HG02943 (cell line): ENCODE measurements at regions not wholly inside any gene's neighbourhood (a gene's known extent, or its start where the extent isn't known, plus 50 kb on each side); places are given as distances from the start of the nearest gene placed in this dataset.
"Not testable (repeated sequence)": the region's sequence is repeated elsewhere in the genome, so short reads cannot be mapped to it uniquely, and the experiment has no call there.

Experiments used
- ATAC-seq: cut with Tn5 transposase; IDR thresholded peaks from one replicate; pipeline ENCODE4 v1.9.1; 2021; ENCODE audit warnings: mild to moderate bottlenecking, low read depth, moderate library complexity; ENCODE audit not compliant: unreplicated experiment

GRCh38 chr10:90224791-90225566 lies 523.6 kb downstream of the KIF20B start:
- ATAC-seq: no peak

- ATAC-seq: no peak
Measured at GRCh38 chr10:90226517-90226916, 525.1 kb downstream of the KIF20B start.

GRCh38 chr10:90227217-90227656 lies 525.8 kb downstream of the KIF20B start:
- no peak for ATAC-seq

- no peak for ATAC-seq
Measured at GRCh38 chr10:90227786-90228185, 526.4 kb downstream of the KIF20B start.

GRCh38 chr10:90229486-90229885 lies 528.1 kb downstream of the KIF20B start:
- ATAC-seq: no peak

GRCh38 chr10:90233805-90234204 lies 532.4 kb downstream of the KIF20B start:
- ATAC-seq: not testable (repeated sequence)

GRCh38 chr10:90245623-90246022 lies 544.2 kb downstream of the KIF20B start:
- ATAC-seq: no peak

- not testable (repeated sequence) for ATAC-seq
Measured at GRCh38 chr10:90250784-90251183, 549.4 kb downstream of the KIF20B start.

- ATAC-seq: no peak
Measured at GRCh38 chr10:90269699-90270098, 568.3 kb downstream of the KIF20B start.

- no peak for ATAC-seq
Measured at GRCh38 chr10:90274721-90275468, 573.5 kb downstream of the KIF20B start.

- no peak for ATAC-seq
Measured at GRCh38 chr10:90276894-90277475, 575.6 kb downstream of the KIF20B start.

- ATAC-seq: no peak
Measured at GRCh38 chr10:90286406-90286805, 571.4 kb downstream of the HTR7 start.

GRCh38 chr10:90286941-90287340 lies 570.9 kb downstream of the HTR7 start:
- ATAC-seq: no peak

- no peak for ATAC-seq
Measured at GRCh38 chr10:90288391-90288933, 569.4 kb downstream of the HTR7 start.

- ATAC-seq: no peak
Measured at GRCh38 chr10:90289037-90289436, 568.8 kb downstream of the HTR7 start.

- ATAC-seq: no peak
Measured at GRCh38 chr10:90293616-90294015, 564.2 kb downstream of the HTR7 start.

- not testable (repeated sequence) for ATAC-seq
Measured at GRCh38 chr10:90294821-90295540, 562.9 kb downstream of the HTR7 start.

GRCh38 chr10:90302031-90302430 lies 555.8 kb downstream of the HTR7 start:
- ATAC-seq: not testable (repeated sequence)

GRCh38 chr10:90302758-90303481 lies 554.9 kb downstream of the HTR7 start:
- ATAC-seq: no peak

- ATAC-seq: no peak
Measured at GRCh38 chr10:90304533-90304932, 553.3 kb downstream of the HTR7 start.
